ENCODE measurements at regions not wholly inside any gene's neighbourhood (a gene's known extent, or its start where the extent isn't known, plus 50 kb on each side); places are given as distances from the start of the nearest gene placed in this dataset.

- no peak for TF ChIP-seq EZH2 (IDR thresholded peaks at IDR 0.05; ENCODE audit: low read length, unreplicated experiment)
- TF ChIP-seq EZH2phosphoT487 (IDR thresholded peaks at IDR 0.05; ENCODE audit: borderline replicate concordance, low read length): no peak
These were observed 60.3 kb upstream of the GPD1L start for GRCh38 chr3:32046102-32046501.

Data from PC-3 (cell line).